ENCODE measurements at regions not wholly inside any gene's neighbourhood (a gene's known extent, or its start where the extent isn't known, plus 50 kb on each side); places are given as distances from the start of the nearest gene placed in this dataset.

DNA sequence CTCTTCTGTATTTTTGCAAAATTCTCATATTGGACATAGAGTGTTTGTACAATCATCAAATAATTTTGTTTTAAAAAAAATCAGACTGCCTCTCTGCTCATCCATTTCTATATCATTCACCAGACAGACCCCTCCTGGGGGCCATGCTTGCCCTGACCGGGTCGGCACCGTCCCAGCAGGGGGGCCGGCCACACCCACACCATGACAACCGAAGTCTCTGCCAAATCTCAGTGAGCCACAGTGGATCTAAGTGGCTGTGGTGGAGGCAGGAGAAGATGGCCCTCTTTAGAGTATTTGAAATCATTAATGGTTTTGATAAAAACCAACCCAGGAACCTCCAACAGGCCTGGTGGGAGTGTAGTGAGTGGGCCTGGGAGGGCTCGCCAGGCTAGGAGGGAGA is 66.9 kb upstream of the ADRA2C start:
- no peak for DNase-seq (ENCODE audit: low spot score)
- no peak overlapping the region for H3K4me3 Mint-ChIP-seq (ENCODE audit: unreplicated experiment)
- H3K27me3 Mint-ChIP-seq (ENCODE audit: unreplicated experiment) = peaks cover 9% of the 10 kb centered on the region
- H3K9me3 Mint-ChIP-seq (ENCODE audit: unreplicated experiment) = no peaks in the 10 kb centered on the region
- H3K27ac Mint-ChIP-seq (ENCODE audit: unreplicated experiment) = peak overlapping the region; percentile 40
- H3K4me1 Mint-ChIP-seq (ENCODE audit: unreplicated experiment) = no peaks in the 10 kb centered on the region
- no peaks in the 10 kb centered on the region for H3K36me3 Mint-ChIP-seq (ENCODE audit: low read depth, unreplicated experiment)
- TF ChIP-seq, protein P1, sequence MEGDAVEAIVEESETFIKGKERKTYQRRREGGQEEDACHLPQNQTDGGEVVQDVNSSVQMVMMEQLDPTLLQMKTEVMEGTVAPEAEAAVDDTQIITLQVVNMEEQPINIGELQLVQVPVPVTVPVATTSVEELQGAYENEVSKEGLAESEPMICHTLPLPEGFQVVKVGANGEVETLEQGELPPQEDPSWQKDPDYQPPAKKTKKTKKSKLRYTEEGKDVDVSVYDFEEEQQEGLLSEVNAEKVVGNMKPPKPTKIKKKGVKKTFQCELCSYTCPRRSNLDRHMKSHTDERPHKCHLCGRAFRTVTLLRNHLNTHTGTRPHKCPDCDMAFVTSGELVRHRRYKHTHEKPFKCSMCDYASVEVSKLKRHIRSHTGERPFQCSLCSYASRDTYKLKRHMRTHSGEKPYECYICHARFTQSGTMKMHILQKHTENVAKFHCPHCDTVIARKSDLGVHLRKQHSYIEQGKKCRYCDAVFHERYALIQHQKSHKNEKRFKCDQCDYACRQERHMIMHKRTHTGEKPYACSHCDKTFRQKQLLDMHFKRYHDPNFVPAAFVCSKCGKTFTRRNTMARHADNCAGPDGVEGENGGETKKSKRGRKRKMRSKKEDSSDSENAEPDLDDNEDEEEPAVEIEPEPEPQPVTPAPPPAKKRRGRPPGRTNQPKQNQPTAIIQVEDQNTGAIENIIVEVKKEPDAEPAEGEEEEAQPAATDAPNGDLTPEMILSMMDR (IDR thresholded peaks at IDR 0.05; ENCODE audit: unreplicated experiment) = no peak

DNA sequence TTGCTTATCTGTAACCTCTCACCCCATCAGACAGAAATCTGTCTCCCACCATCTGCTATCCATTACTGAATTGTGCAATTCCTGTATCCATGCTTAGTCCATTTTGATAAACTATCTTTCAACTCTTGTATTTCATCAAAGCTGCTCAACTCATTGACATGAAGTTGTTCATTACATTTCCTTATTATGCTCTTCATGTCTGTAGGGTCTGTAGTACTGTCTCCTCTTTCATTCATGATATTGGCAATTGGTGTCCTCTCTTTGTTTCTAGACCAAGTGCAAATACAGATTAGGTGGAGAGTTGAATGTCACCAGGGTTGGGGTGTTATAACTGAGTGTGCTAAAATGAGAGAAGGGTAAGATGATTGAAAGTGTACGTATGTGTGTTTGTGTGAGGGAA is 69.2 kb upstream of the ADRA2C start:
- TF ChIP-seq, protein P1 (IDR thresholded peaks at IDR 0.05; ENCODE audit: unreplicated experiment) = no peak
- no peak overlapping the region for H3K4me3 Mint-ChIP-seq (ENCODE audit: unreplicated experiment)
- H3K9me3 Mint-ChIP-seq (ENCODE audit: unreplicated experiment) = no peaks in the 10 kb centered on the region
- peaks cover 5% of the 10 kb centered on the region for H3K27me3 Mint-ChIP-seq (ENCODE audit: unreplicated experiment)
- no peaks in the 10 kb centered on the region for H3K36me3 Mint-ChIP-seq (ENCODE audit: low read depth, unreplicated experiment)
- H3K27ac Mint-ChIP-seq (ENCODE audit: unreplicated experiment) = no peak overlapping the region
- no peaks in the 10 kb centered on the region for H3K4me1 Mint-ChIP-seq (ENCODE audit: unreplicated experiment)
- DNase-seq (ENCODE audit: low spot score) = no peak

DNA sequence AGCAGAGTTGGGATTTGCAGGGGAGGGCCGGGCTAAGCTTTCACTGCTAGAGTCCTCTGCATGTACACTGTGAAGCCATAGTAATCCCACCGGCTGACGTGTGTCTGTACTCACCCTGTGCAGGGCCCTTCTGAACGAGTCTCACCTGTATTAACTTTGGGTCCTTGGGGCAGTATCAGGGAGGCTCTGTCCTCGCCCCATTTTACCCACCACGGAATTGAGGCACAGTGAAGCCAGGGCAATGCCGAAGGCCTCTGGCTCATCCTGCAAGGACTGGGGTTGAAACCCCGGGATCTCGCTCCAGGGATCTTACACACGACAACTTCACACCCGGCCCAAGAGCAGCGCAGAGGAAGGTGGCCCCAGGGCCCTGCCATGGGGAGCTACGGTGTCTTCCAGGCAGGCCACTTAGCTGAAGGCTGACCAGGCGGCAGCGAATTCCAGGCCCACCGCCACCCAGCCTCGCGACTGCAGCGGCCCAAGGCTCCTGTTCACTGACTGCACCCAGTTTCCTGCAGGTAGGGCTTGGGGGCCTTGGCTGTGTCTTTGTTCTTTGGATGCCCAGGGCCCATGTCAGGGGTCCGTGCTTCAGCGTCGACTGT is 75.5 kb upstream of the ADRA2C start:
- Mint-ChIP-seq H3K27ac (ENCODE audit: unreplicated experiment) (no peak overlapping the region), H3K27me3 (ENCODE audit: unreplicated experiment) (peaks cover 8% of the 10 kb centered on the region), H3K4me1 (ENCODE audit: unreplicated experiment) (no peaks in the 10 kb centered on the region), H3K9me3 (ENCODE audit: unreplicated experiment) (no peaks in the 10 kb centered on the region), H3K4me3 (ENCODE audit: unreplicated experiment) (no peak overlapping the region), H3K36me3 (ENCODE audit: low read depth, unreplicated experiment) (no peaks in the 10 kb centered on the region)
- DNase-seq (ENCODE audit: low spot score) = no peak
- TF ChIP-seq, protein P1 (IDR thresholded peaks at IDR 0.05; ENCODE audit: unreplicated experiment) = no peak

DNA sequence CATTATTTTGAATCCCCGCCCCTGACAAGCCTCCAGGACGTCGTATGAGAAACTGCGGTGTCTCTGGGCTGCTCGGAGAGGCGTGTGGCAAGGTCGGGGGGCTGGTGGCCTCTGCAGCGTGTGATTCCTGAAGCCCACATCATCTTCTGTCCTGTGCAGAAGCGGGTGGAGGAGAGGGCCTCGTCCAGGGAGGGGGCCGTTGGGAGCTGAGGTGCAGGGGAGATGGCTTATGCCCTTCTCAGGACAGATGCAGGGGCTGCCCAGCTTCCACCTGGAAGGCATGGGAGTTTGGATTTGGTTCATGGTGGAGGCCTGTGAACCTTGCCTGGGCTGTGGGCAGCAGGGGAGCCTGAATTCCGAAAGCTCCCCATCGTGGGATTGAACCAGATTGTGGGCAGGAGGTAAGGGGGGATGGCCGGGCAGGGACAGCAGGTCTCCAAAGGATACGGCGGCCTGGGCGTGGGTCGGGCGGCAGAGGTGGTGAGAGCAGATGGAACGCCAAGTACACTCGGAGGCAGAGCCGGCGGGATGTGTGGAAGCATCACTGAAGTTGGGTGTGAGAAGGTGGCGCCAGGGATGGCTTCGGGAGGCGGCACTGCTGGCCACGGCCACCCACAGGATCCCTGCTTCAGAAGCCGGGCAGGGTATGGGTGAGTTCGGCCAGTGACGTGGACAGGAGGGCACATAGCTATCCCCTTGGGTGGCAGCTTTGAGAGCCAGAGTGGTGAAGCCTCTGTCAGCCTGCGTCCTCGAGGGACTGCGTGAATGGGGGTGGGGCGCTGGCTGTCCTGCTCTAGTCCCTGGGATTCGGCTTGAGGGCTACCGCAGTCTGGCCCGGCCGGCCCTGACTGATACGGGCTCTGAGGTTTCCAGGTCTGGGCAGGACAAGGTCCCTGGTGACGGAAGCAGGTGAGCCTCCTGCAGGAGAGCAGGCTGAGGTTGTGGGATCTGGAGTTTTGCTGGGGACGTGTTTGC is 76.3 kb upstream of the ADRA2C start:
- Mint-ChIP-seq H3K27ac (ENCODE audit: unreplicated experiment) (peak overlapping the region; percentile 31), H3K4me1 (ENCODE audit: unreplicated experiment) (no peaks in the 10 kb centered on the region), H3K27me3 (ENCODE audit: unreplicated experiment) (peaks cover 8% of the 10 kb centered on the region), H3K36me3 (ENCODE audit: low read depth, unreplicated experiment) (no peaks in the 10 kb centered on the region), H3K9me3 (ENCODE audit: unreplicated experiment) (no peaks in the 10 kb centered on the region), H3K4me3 (ENCODE audit: unreplicated experiment) (no peak overlapping the region)
- TF ChIP-seq, protein P1 (IDR thresholded peaks at IDR 0.05; ENCODE audit: unreplicated experiment) = no peak
- no peak for DNase-seq (ENCODE audit: low spot score)

DNA sequence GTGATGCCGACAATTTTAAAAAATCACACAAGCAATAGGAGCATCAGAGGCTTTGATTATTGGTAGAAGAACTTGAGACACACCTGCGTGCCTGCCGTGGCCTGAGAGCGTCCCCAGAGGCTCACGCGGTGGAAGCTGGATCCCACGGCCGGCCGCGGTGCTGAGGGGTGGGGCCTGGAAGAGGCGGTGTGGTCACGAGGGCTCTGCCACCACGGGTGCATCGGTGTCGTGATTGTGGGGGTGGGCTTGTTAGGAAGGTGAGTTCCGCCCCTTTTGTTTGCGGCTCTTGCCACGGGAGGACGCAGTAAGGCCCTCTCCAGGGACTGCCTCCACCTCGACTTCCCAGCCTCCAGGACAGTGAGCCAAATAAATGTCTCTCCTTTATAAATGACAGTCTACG is 77.2 kb upstream of the ADRA2C start:
- H3K36me3 Mint-ChIP-seq (ENCODE audit: low read depth, unreplicated experiment) = no peaks in the 10 kb centered on the region

More for the DNA sequence above, 77.2 kb upstream of the ADRA2C start:
- H3K27me3 Mint-ChIP-seq (ENCODE audit: unreplicated experiment) = peaks cover 8% of the 10 kb centered on the region
- H3K4me3 Mint-ChIP-seq (ENCODE audit: unreplicated experiment) = no peak overlapping the region
- H3K9me3 Mint-ChIP-seq (ENCODE audit: unreplicated experiment) = no peaks in the 10 kb centered on the region
- H3K4me1 Mint-ChIP-seq (ENCODE audit: unreplicated experiment) = no peaks in the 10 kb centered on the region
- no peak for DNase-seq (ENCODE audit: low spot score)
- no peak overlapping the region for H3K27ac Mint-ChIP-seq (ENCODE audit: unreplicated experiment)
- TF ChIP-seq, protein P1 (IDR thresholded peaks at IDR 0.05; ENCODE audit: unreplicated experiment) = no peak

Data from endothelial cell (in vitro differentiated cells).